Activated T-helper 17 cell treated with anti-CD3 and anti-CD28 coated beads, Interleukin-2, amount 50 U/mL, for 72 hours (primary cell): ENCODE measurements at regions not wholly inside any gene's neighbourhood (a gene's known extent, or its start where the extent isn't known, plus 50 kb on each side); places are given as distances from the start of the nearest gene placed in this dataset.

Experiments
- ATAC-seq: fragments of 150-1000 bp; cut with Tn5 transposase; replicated peaks from 2 replicates; pipeline ENCODE4 v1.10.0; 2021; ENCODE audit warnings: mild to moderate bottlenecking, moderate library complexity
- H3K27ac Mint-ChIP-seq: one replicate; pipeline ENCODE4 v1.8.0; 2022; ENCODE audit warnings: mixed read lengths
- H3K27me3 Mint-ChIP-seq: one replicate; pipeline ENCODE4 v1.8.0; 2022; ENCODE audit warnings: mixed read lengths
- H3K36me3 Mint-ChIP-seq: one replicate; pipeline ENCODE4 v1.8.0; 2022; ENCODE audit warnings: low read depth, mild to moderate bottlenecking, mixed read lengths
- H3K4me1 Mint-ChIP-seq: one replicate; pipeline ENCODE4 v1.8.0; 2022; ENCODE audit warnings: mixed read lengths
- H3K4me3 Mint-ChIP-seq: one replicate; pipeline ENCODE4 v1.8.0; 2022; ENCODE audit warnings: mild to moderate bottlenecking, mixed read lengths
- H3K9me3 Mint-ChIP-seq: one replicate; pipeline ENCODE4 v1.8.0; 2022; ENCODE audit warnings: mixed read lengths

- Mint-ChIP-seq H3K27me3 (peaks cover 4% of the 10 kb centered on the region), H3K27ac (no peak overlapping the region)
- no peak for ATAC-seq
These were observed 52.6 kb upstream of the SP8 start for GRCh38 chr7:20839196-20839735.

GRCh38 chr7:20839987-20840386 lies 53.3 kb upstream of the SP8 start:
- no peaks in the 10 kb centered on the region for H3K4me1 Mint-ChIP-seq
- peaks cover 4% of the 10 kb centered on the region for H3K27me3 Mint-ChIP-seq
- H3K36me3 Mint-ChIP-seq = no peaks in the 10 kb centered on the region
- no peak for ATAC-seq
- H3K9me3 Mint-ChIP-seq = no peaks in the 10 kb centered on the region
- no peak overlapping the region for H3K4me3 Mint-ChIP-seq
- H3K27ac Mint-ChIP-seq = no peak overlapping the region

More at GRCh38 chr7:20839196-20839735, 52.6 kb upstream of the SP8 start:
- Mint-ChIP-seq H3K36me3 (no peaks in the 10 kb centered on the region), H3K4me1 (no peaks in the 10 kb centered on the region), H3K9me3 (no peaks in the 10 kb centered on the region), H3K4me3 (no peak overlapping the region)

DNA sequence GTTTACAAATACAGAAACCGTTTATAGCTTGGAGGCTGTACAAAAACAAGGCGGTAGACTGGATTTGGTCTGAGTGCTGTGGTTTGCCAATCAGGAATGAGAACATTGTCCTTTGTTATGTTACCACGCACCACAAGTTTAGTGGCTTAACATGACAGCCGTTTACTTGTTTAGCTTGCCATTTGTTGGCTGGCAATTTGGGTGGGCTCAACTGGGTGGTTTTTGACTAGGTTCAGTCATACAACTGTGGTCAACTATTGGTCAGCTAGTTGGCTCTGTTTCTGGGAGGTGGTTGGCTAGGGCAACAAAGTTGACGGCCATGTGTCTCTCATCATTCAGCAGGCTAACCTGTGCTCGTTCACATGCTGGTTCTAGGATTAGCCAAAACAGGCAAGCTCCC lies 60.1 kb upstream of the SP8 start:
- H3K4me1 Mint-ChIP-seq = no peaks in the 10 kb centered on the region
- no peaks in the 10 kb centered on the region for H3K9me3 Mint-ChIP-seq
- H3K4me3 Mint-ChIP-seq = no peak overlapping the region
- no peak for ATAC-seq
- peaks cover 8% of the 10 kb centered on the region for H3K27me3 Mint-ChIP-seq
- no peaks in the 10 kb centered on the region for H3K36me3 Mint-ChIP-seq
- no peak overlapping the region for H3K27ac Mint-ChIP-seq

- no peaks in the 10 kb centered on the region for H3K36me3 Mint-ChIP-seq
- no peak overlapping the region for H3K27ac Mint-ChIP-seq
- no peak overlapping the region for H3K4me3 Mint-ChIP-seq
- no peaks in the 10 kb centered on the region for H3K9me3 Mint-ChIP-seq
- H3K4me1 Mint-ChIP-seq = no peaks in the 10 kb centered on the region
- H3K27me3 Mint-ChIP-seq = no peaks in the 10 kb centered on the region
- ATAC-seq = no peak
These were observed 72.3 kb upstream of the SP8 start for GRCh38 chr7:20858951-20859350.

DNA sequence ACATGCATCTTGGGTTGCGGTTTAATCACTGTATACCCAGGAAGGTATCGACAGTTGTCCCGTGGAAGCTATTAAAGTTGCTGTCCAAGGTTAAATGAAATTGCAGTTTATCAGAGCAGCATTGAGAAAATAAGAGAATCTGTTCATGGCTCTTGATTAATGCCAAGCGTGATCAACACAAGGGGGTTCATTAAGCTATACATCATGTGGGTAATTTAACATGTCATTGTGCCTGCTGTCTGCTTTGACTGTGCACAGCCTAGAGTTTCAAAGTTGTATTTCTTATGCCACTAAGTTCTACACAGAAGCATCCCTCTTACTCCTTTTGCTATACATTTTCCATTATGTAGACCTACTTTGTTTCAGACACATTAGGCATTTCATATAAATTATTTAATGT lies 74.8 kb upstream of the SP8 start:
- Mint-ChIP-seq H3K4me1 (no peaks in the 10 kb centered on the region), H3K27me3 (no peaks in the 10 kb centered on the region), H3K4me3 (no peak overlapping the region), H3K36me3 (no peaks in the 10 kb centered on the region), H3K27ac (no peak overlapping the region), H3K9me3 (no peaks in the 10 kb centered on the region)
- ATAC-seq = no peak

GRCh38 chr7:20862554-20862953 lies 75.9 kb upstream of the SP8 start:
- no peak for ATAC-seq
- H3K9me3 Mint-ChIP-seq = no peaks in the 10 kb centered on the region
- H3K36me3 Mint-ChIP-seq = no peaks in the 10 kb centered on the region

DNA sequence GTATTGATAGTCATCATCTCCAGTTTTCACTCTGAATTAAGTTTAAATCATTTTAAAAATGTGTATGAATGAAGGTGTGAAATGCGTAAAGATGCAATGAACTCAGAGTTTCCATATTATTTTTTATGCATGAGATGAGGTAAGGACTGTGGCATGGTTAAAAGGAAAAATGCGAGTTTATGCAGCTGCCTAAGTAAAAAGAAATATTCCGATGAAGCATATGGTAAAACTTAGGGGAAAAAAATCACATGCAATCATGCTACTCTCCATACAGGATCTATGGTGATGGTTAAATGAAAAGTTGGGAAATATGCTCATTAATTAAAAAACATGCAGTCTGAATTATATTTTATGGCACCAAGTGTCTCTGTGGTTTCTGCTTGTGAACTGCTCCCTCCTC lies 77.5 kb upstream of the SP8 start:
- Mint-ChIP-seq H3K27ac (no peak overlapping the region), H3K36me3 (no peaks in the 10 kb centered on the region), H3K4me1 (no peaks in the 10 kb centered on the region), H3K9me3 (no peaks in the 10 kb centered on the region), H3K4me3 (no peak overlapping the region), H3K27me3 (no peaks in the 10 kb centered on the region)
- ATAC-seq = no peak

More at GRCh38 chr7:20862554-20862953, 75.9 kb upstream of the SP8 start:
- Mint-ChIP-seq H3K27ac (no peak overlapping the region), H3K4me3 (no peak overlapping the region), H3K27me3 (no peaks in the 10 kb centered on the region), H3K4me1 (no peaks in the 10 kb centered on the region)

- H3K36me3 Mint-ChIP-seq = no peaks in the 10 kb centered on the region
- ATAC-seq = no peak
- H3K4me3 Mint-ChIP-seq = no peak overlapping the region
- H3K4me1 Mint-ChIP-seq = no peaks in the 10 kb centered on the region
- no peaks in the 10 kb centered on the region for H3K9me3 Mint-ChIP-seq
- no peak overlapping the region for H3K27ac Mint-ChIP-seq
- no peaks in the 10 kb centered on the region for H3K27me3 Mint-ChIP-seq
These were observed 79.0 kb upstream of the SP8 start for GRCh38 chr7:20865684-20866083.

- no peak for ATAC-seq
- Mint-ChIP-seq H3K27ac (no peak overlapping the region), H3K4me1 (no peaks in the 10 kb centered on the region), H3K4me3 (no peak overlapping the region), H3K27me3 (no peaks in the 10 kb centered on the region), H3K36me3 (no peaks in the 10 kb centered on the region), H3K9me3 (no peaks in the 10 kb centered on the region)
These were observed 84.3 kb upstream of the SP8 start for GRCh38 chr7:20870977-20871376.

DNA sequence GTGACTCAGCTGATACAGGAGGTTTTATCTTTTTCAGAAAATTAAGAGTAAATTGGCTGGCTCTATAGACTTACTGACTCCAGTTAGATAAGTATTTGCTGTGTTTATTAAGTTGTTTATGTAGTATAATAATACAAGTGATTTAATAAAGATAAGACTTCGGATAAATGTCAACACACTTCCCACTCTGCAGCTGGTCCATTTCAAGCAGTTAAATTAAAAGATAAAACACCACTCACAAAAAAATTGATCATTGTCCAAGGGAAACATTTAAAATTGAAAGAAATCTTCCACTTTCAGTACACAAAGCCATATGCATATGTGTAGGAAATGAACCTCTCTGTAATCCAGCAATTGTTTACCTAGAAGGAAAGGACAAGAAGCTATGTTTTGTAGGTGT lies 106.1 kb upstream of the SP8 start:
- Mint-ChIP-seq H3K27ac (no peak overlapping the region), H3K36me3 (no peaks in the 10 kb centered on the region), H3K4me1 (no peaks in the 10 kb centered on the region), H3K27me3 (peaks cover 3% of the 10 kb centered on the region), H3K9me3 (no peaks in the 10 kb centered on the region), H3K4me3 (no peak overlapping the region)
- no peak for ATAC-seq

- H3K9me3 Mint-ChIP-seq = no peaks in the 10 kb centered on the region
- no peak for ATAC-seq
These were observed 108.1 kb upstream of the SP8 start for GRCh38 chr7:20894806-20895205.

DNA sequence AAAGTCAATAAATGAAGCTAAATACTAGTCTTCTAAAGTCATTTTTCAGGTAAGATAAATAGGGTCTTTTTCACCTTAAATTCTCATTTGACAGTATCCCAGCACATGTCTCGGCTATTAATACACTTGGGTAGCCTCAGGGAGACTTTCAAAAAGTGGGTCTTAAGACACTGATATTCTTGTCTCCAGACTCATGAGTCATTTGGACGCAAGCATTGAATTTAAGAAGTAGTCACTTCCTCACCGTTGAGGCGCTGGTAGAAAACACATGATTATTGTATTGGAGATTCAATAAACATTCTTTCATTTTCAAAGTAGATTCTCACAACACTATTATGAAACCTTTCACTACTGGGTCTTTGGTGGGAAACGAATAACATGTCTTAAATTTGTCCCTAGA lies 108.9 kb upstream of the SP8 start:
- Mint-ChIP-seq H3K4me3 (no peak overlapping the region), H3K27me3 (peaks cover 3% of the 10 kb centered on the region), H3K36me3 (no peaks in the 10 kb centered on the region), H3K9me3 (no peaks in the 10 kb centered on the region), H3K27ac (no peak overlapping the region), H3K4me1 (no peaks in the 10 kb centered on the region)
- no peak for ATAC-seq

More at GRCh38 chr7:20894806-20895205, 108.1 kb upstream of the SP8 start:
- Mint-ChIP-seq H3K4me3 (no peak overlapping the region), H3K27me3 (peaks cover 3% of the 10 kb centered on the region), H3K36me3 (no peaks in the 10 kb centered on the region), H3K4me1 (no peaks in the 10 kb centered on the region), H3K27ac (no peak overlapping the region)

DNA sequence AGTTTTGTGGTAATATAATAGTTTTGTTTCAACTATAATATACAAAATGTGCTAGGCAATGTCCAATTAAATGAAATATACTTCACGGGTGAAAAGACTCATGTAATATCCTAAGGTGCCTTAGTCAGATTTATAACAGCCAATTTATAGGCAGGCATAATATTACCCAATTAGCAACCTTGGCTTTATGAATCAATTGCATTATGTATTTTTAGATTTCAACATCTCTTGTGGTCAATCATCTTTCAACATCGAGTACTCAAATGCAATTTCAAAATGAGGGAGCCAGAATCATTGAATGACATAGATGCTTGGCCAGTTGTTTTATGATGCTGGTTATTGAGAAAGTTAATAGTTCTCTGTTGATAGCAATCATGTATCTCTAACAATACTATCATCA lies 110.3 kb upstream of the SP8 start:
- no peaks in the 10 kb centered on the region for H3K9me3 Mint-ChIP-seq
- peaks cover 3% of the 10 kb centered on the region for H3K27me3 Mint-ChIP-seq
- H3K27ac Mint-ChIP-seq = no peak overlapping the region
- no peaks in the 10 kb centered on the region for H3K4me1 Mint-ChIP-seq
- no peak overlapping the region for H3K4me3 Mint-ChIP-seq
- ATAC-seq = no peak
- H3K36me3 Mint-ChIP-seq = no peaks in the 10 kb centered on the region

DNA sequence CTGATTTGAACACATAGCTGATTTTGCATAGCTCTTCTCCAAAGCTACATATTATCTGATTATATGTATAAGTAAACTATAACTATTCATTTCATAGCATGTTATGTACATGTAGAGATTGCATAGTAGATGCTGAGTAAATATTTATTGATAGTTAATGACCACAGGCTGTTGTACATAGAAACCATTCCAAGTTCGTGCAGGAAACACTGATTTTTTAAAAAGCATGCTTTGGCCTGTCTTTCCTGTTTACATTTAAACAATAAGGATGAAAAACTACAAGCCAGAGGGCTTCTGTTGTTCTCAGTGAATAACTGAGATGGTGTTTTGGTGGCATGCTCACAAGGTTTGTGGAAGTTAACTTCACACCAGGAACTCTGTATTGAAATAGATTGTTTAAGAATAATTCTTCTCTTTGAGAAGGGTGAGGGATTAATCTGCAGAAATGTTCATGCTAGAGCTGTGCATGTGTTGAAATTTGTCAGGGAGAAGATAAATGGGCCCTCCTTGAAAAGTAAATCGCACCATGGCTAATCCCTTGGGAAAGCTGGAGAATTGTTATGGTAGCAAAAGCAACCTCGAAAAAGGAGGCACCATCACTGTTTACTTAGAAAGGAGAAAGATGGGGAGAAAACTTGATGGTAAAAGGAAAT lies 120.2 kb upstream of the SP8 start:
- no peaks in the 10 kb centered on the region for H3K9me3 Mint-ChIP-seq
- no peaks in the 10 kb centered on the region for H3K36me3 Mint-ChIP-seq
- no peaks in the 10 kb centered on the region for H3K27me3 Mint-ChIP-seq
- ATAC-seq = no peak
- no peak overlapping the region for H3K4me3 Mint-ChIP-seq
- H3K27ac Mint-ChIP-seq = no peak overlapping the region
- H3K4me1 Mint-ChIP-seq = no peaks in the 10 kb centered on the region

GRCh38 chr7:20911081-20911480 lies 124.4 kb upstream of the SP8 start:
- Mint-ChIP-seq H3K4me1 (no peaks in the 10 kb centered on the region), H3K36me3 (no peaks in the 10 kb centered on the region), H3K27ac (no peak overlapping the region), H3K4me3 (no peak overlapping the region), H3K27me3 (no peaks in the 10 kb centered on the region), H3K9me3 (no peaks in the 10 kb centered on the region)
- ATAC-seq = no peak

DNA sequence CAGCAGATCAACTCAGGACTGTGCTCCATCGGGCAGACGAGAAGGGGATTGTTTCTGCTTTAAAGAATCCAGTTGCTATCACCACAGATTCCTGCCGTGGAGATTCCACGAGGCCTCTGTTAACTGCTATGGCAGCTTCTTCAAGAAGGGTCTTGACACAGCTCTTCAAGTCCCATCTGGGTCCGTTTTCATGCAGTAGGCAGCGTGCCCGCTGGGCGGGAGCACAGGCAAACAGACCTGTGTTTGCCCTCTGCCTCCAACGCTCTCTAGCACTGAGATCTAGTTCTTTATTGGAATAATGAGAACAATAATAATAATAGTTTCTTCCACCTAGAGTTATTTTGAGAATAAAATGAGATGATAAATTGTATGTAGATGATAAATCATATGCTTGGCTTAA lies 127.2 kb upstream of the SP8 start:
- ATAC-seq = no peak
- no peaks in the 10 kb centered on the region for H3K9me3 Mint-ChIP-seq
- no peak overlapping the region for H3K4me3 Mint-ChIP-seq
- no peaks in the 10 kb centered on the region for H3K4me1 Mint-ChIP-seq
- H3K36me3 Mint-ChIP-seq = no peaks in the 10 kb centered on the region
- H3K27me3 Mint-ChIP-seq = no peaks in the 10 kb centered on the region
- H3K27ac Mint-ChIP-seq = no peak overlapping the region
